ENCODE measurements at regions not wholly inside any gene's neighbourhood (a gene's known extent, or its start where the extent isn't known, plus 50 kb on each side); places are given as distances from the start of the nearest gene placed in this dataset.

GRCh38 chr3:163852233-163852632, 1226.1 kb downstream of the SI start:
- Histone ChIP-seq H3K27me3 (ENCODE audit: control insufficient read depth, insufficient read depth, low read length, poor library complexity, severe bottlenecking) (no peaks in the 10 kb centered on the region), H3K27ac (ENCODE audit: low read depth, low read length) (no peak overlapping the region), H3K9ac (ENCODE audit: extremely low read depth, low read length, poor library complexity, severe bottlenecking) (no peak overlapping the region), H3K4me1 (ENCODE audit: control insufficient read depth, insufficient read depth, low read length) (no peaks in the 10 kb centered on the region), H3K9me3 (ENCODE audit: control insufficient read depth, low read length) (peaks cover 5% of the 10 kb centered on the region), H3K36me3 (ENCODE audit: control insufficient read depth, insufficient read depth, low read length) (no peaks in the 10 kb centered on the region), H3K4me3 (ENCODE audit: low read length) (no peak overlapping the region)
- DNase-seq = no peak
- H3K27me3 Mint-ChIP-seq (ENCODE audit: insufficient read depth) = no peaks in the 10 kb centered on the region
- H3K9me3 Mint-ChIP-seq = peaks cover 6% of the 10 kb centered on the region
- no peak overlapping the region for H3K4me3 Mint-ChIP-seq
- WGBS, 2 experiments (ENCODE audit: insufficient coverage in 1 of 2, insufficient read length in 1 of 2) = 39 to 100% methylated on average over 1 to 2 of the region's 2 CpGs
- H3K4me1 Mint-ChIP-seq = peaks cover 5% of the 10 kb centered on the region
- H3K27ac Mint-ChIP-seq = no peak overlapping the region
- peaks cover under 1% of the 10 kb centered on the region for H3K36me3 Mint-ChIP-seq (ENCODE audit: low read depth)
- no peak for TF ChIP-seq CTCF (conservative IDR thresholded peaks at IDR 0.05)

GRCh38 chr3:163838769-163839168, 1239.5 kb downstream of the SI start:
- Histone ChIP-seq H3K27me3 (ENCODE audit: control insufficient read depth, insufficient read depth, low read length, poor library complexity, severe bottlenecking) (no peaks in the 10 kb centered on the region), H3K9me3 (ENCODE audit: control insufficient read depth, low read length) (peaks cover 11% of the 10 kb centered on the region), H3K36me3 (ENCODE audit: control insufficient read depth, insufficient read depth, low read length) (no peaks in the 10 kb centered on the region), H3K27ac (ENCODE audit: low read depth, low read length) (no peak overlapping the region), H3K9ac (ENCODE audit: extremely low read depth, low read length, poor library complexity, severe bottlenecking) (no peak overlapping the region), H3K4me3 (ENCODE audit: low read length) (no peak overlapping the region), H3K4me1 (ENCODE audit: control insufficient read depth, insufficient read depth, low read length) (no peaks in the 10 kb centered on the region)
- H3K27ac Mint-ChIP-seq = no peak overlapping the region
- no peak for DNase-seq
- peaks cover 8% of the 10 kb centered on the region for H3K4me1 Mint-ChIP-seq
- H3K4me3 Mint-ChIP-seq = no peak overlapping the region
- no peak for TF ChIP-seq CTCF (conservative IDR thresholded peaks at IDR 0.05)
- no peaks in the 10 kb centered on the region for H3K27me3 Mint-ChIP-seq (ENCODE audit: insufficient read depth)
- peaks cover 18% of the 10 kb centered on the region for H3K9me3 Mint-ChIP-seq
- 80 to 88% methylated on average over 2 to 4 of the region's 4 CpGs for WGBS, 2 experiments (ENCODE audit: insufficient coverage in 1 of 2, insufficient read length in 1 of 2)
- H3K36me3 Mint-ChIP-seq (ENCODE audit: low read depth) = peaks cover 5% of the 10 kb centered on the region

- no peak overlapping the region for H3K27ac ChIP-seq (ENCODE audit: low read depth, low read length)
- no peak for TF ChIP-seq CTCF (conservative IDR thresholded peaks at IDR 0.05)
- no peak overlapping the region for H3K4me3 ChIP-seq (ENCODE audit: low read length)
- 91 to 100% methylated on average over 2 of the region's 2 CpGs for WGBS, 2 experiments (ENCODE audit: insufficient coverage in 1 of 2, insufficient read length in 1 of 2)
- H3K4me1 ChIP-seq (ENCODE audit: control insufficient read depth, insufficient read depth, low read length) = no peaks in the 10 kb centered on the region
- Mint-ChIP-seq H3K9me3 (no peaks in the 10 kb centered on the region), H3K27ac (no peak overlapping the region), H3K27me3 (ENCODE audit: insufficient read depth) (no peaks in the 10 kb centered on the region), H3K36me3 (ENCODE audit: low read depth) (no peaks in the 10 kb centered on the region), H3K4me1 (peaks cover 4% of the 10 kb centered on the region), H3K4me3 (no peak overlapping the region)
- no peaks in the 10 kb centered on the region for H3K9me3 ChIP-seq (ENCODE audit: control insufficient read depth, low read length)
- no peak overlapping the region for H3K9ac ChIP-seq (ENCODE audit: extremely low read depth, low read length, poor library complexity, severe bottlenecking)
- H3K36me3 ChIP-seq (ENCODE audit: control insufficient read depth, insufficient read depth, low read length) = no peaks in the 10 kb centered on the region
- no peak for DNase-seq
- no peaks in the 10 kb centered on the region for H3K27me3 ChIP-seq (ENCODE audit: control insufficient read depth, insufficient read depth, low read length, poor library complexity, severe bottlenecking)
These were observed 1245.7 kb downstream of the SI start for GRCh38 chr3:163832547-163832946.
